Esophagus muscularis mucosa (tissue), 4 donors: ENCODE measurements at regions not wholly inside any gene's neighbourhood (a gene's known extent, or its start where the extent isn't known, plus 50 kb on each side); places are given as distances from the start of the nearest gene placed in this dataset.

Experiments used
- DNase-seq: peaks from one replicate; pipeline ENCODE4 v3.0.0-alpha.2; 2017; ENCODE audit errors: extremely low spot score
- H3K27ac ChIP-seq, 4 donors: fragments of 200-600 bp; sonication (generic); replicated peaks in 1 of 4; 1 replicate in 3 of 4; 2 replicates in 1 of 4; pipeline ENCODE4 v1.5.1; 2016 to 2019; ENCODE audit warnings: mild to moderate bottlenecking in 1 of 4
- H3K27me3 ChIP-seq, 4 donors: fragments of 200-600 bp; sonication (generic); one replicate each; pipeline versions ENCODE4 v1.5.1 to v1.6.0; 2016 to 2019
- H3K36me3 ChIP-seq, 4 donors: fragments of 200-600 bp; sonication (generic); one replicate each; pipeline ENCODE4 v1.5.1; 2016 to 2019
- H3K4me1 ChIP-seq, 4 donors: fragments of 200-600 bp; sonication (generic); one replicate each; pipeline ENCODE4 v1.5.1; 2016 to 2019
- H3K4me3 ChIP-seq, 4 donors: fragments of 200-600 bp; sonication (generic); 1 replicate in 2 of 4; 2 replicates in 2 of 4; pipeline ENCODE4 v1.5.1; 2016 to 2019; ENCODE audit warnings: mild to moderate bottlenecking in 4 of 4, moderate library complexity in 1 of 4
- H3K9me3 ChIP-seq, 4 donors: fragments of 200-600 bp; sonication (generic); 1 replicate in 3 of 4; 2 replicates in 1 of 4; pipeline ENCODE4 v1.5.1; 2016 to 2019
- CTCF ChIP-seq, 3 experiments: fragments of 200-600 bp in 2 of 3; fragments of 450-650 bp in 1 of 3; sonication (generic) in 2 of 3; IDR thresholded peaks; one replicate each; pipeline ENCODE4 v1.5.1; 2017 to 2019; ENCODE audit warnings: antibody characterized with exemption in 3 of 3, mild to moderate bottlenecking in 2 of 3, moderate library complexity in 1 of 3
- EP300 ChIP-seq: sonication (generic); formaldehyde crosslinking; IDR thresholded peaks from one replicate; pipeline ENCODE4 v1.6.1; 2017; ENCODE audit warnings: antibody characterized with exemption
- POLR2A ChIP-seq: fragments of 450-650 bp; IDR thresholded peaks from one replicate; pipeline ENCODE4 v1.6.1; 2017; ENCODE audit warnings: antibody characterized with exemption, moderate library complexity, mild to moderate bottlenecking, low read depth
- POLR2AphosphoS5 ChIP-seq, 2 donors: sonication (generic); formaldehyde crosslinking; IDR thresholded peaks; one replicate each; pipeline ENCODE4 v1.6.1; 2017; ENCODE audit warnings: antibody characterized with exemption in 2 of 2
- WGBS: methylation state at CpG from one replicate; pipeline ENCODE4 v1.1.5; 2018; 5-methylcytosine and 5-hydroxymethylcytosine counted together
- intact Hi-C: fragments of 100-400 bp; cut with DNase I; formaldehyde crosslinking; loops from one replicate; pipeline ENCODE4 v1.15.1; 2023

GRCh38 chr10:128894641-128895040 lies 572.4 kb upstream of the MGMT start:
- Histone ChIP-seq H3K36me3 (no peaks in the 10 kb centered on the region), H3K4me1 (peaks cover 0 to 12% (median 5%) of the 10 kb centered on the region in 4 donors), H3K27me3 (no peaks in the 10 kb centered on the region), H3K27ac (no peak overlapping the region), H3K4me3 (no peak overlapping the region), H3K9me3 (no peaks in the 10 kb centered on the region)
- 92% methylated on average over 1 of the region's 1 CpG for WGBS
- intact Hi-C loops = no loop called here
- TF ChIP-seq POLR2AphosphoS5 (IDR thresholded peaks at IDR 0.05) (no peak), EP300 (no peak), CTCF (IDR thresholded peaks at IDR 0.05) (no peak), POLR2A (no peak)
- peak; percentile 75 for DNase-seq

- peak; percentile 74 for DNase-seq
- peak overlapping the region in 1 of 4 donors; percentile 37 for H3K27ac ChIP-seq
These were observed 571.6 kb upstream of the MGMT start for GRCh38 chr10:128895473-128895872.

GRCh38 chr10:128896116-128896795 lies 570.8 kb upstream of the MGMT start:
- peaks cover 0 to 12% (median 5%) of the 10 kb centered on the region in 4 donors for H3K4me1 ChIP-seq

More at GRCh38 chr10:128895473-128895872, 571.6 kb upstream of the MGMT start:
- H3K4me3 ChIP-seq = no peak overlapping the region
- H3K27me3 ChIP-seq = no peaks in the 10 kb centered on the region
- H3K36me3 ChIP-seq = no peaks in the 10 kb centered on the region
- H3K4me1 ChIP-seq = peaks cover 0 to 12% (median 5%) of the 10 kb centered on the region in 4 donors
- TF ChIP-seq POLR2A (no peak), EP300 (no peak), CTCF (IDR thresholded peaks at IDR 0.05) (no peak), POLR2AphosphoS5 (IDR thresholded peaks at IDR 0.05) (no peak)
- intact Hi-C loops = no loop called here
- H3K9me3 ChIP-seq = no peaks in the 10 kb centered on the region

GRCh38 chr10:128896963-128897362 lies 570.1 kb upstream of the MGMT start:
- intact Hi-C loops = no loop called here
- Histone ChIP-seq H3K27ac (peak overlapping the region; percentile 2 to 69 (median 47)), H3K36me3 (no peaks in the 10 kb centered on the region), H3K4me3 (no peak overlapping the region), H3K9me3 (no peaks in the 10 kb centered on the region), H3K4me1 (peaks cover 0 to 12% (median 5%) of the 10 kb centered on the region in 4 donors), H3K27me3 (no peaks in the 10 kb centered on the region)
- DNase-seq = peak; percentile 78
- TF ChIP-seq POLR2AphosphoS5 (IDR thresholded peaks at IDR 0.05) (no peak), CTCF (IDR thresholded peaks at IDR 0.05) (no peak), EP300 (no peak)
- 53% methylated on average over 3 of the region's 3 CpGs for WGBS

More at GRCh38 chr10:128896116-128896795, 570.8 kb upstream of the MGMT start:
- Histone ChIP-seq H3K27ac (peak overlapping the region in 3 of 4 donors; percentile 37 to 69 (median 59)), H3K9me3 (no peaks in the 10 kb centered on the region), H3K4me3 (no peak overlapping the region), H3K36me3 (no peaks in the 10 kb centered on the region), H3K27me3 (no peaks in the 10 kb centered on the region)
- 63% methylated on average over 9 of the region's 9 CpGs for WGBS
- TF ChIP-seq POLR2AphosphoS5 (IDR thresholded peaks at IDR 0.05) = no peak
- TF ChIP-seq POLR2A = no peak
- no peak for TF ChIP-seq EP300
- TF ChIP-seq CTCF (IDR thresholded peaks at IDR 0.05) = no peak
- intact Hi-C loops = no loop called here
- DNase-seq = peak; percentile 50
